ENCODE measurements at regions not wholly inside any gene's neighbourhood (a gene's known extent, or its start where the extent isn't known, plus 50 kb on each side); places are given as distances from the start of the nearest gene placed in this dataset.
"Not testable (repeated sequence)": the region's sequence is repeated elsewhere in the genome, so short reads cannot be mapped to it uniquely, and the experiment has no call there.

GRCh38 chr1:105272376-105272775, 1522.7 kb downstream of the AMY1C start:
- TF ChIP-seq EZH2 (optimal IDR thresholded peaks at IDR 0.05; ENCODE audit: low read depth, low read length): not testable (repeated sequence)
- TF ChIP-seq, protein P1, sequence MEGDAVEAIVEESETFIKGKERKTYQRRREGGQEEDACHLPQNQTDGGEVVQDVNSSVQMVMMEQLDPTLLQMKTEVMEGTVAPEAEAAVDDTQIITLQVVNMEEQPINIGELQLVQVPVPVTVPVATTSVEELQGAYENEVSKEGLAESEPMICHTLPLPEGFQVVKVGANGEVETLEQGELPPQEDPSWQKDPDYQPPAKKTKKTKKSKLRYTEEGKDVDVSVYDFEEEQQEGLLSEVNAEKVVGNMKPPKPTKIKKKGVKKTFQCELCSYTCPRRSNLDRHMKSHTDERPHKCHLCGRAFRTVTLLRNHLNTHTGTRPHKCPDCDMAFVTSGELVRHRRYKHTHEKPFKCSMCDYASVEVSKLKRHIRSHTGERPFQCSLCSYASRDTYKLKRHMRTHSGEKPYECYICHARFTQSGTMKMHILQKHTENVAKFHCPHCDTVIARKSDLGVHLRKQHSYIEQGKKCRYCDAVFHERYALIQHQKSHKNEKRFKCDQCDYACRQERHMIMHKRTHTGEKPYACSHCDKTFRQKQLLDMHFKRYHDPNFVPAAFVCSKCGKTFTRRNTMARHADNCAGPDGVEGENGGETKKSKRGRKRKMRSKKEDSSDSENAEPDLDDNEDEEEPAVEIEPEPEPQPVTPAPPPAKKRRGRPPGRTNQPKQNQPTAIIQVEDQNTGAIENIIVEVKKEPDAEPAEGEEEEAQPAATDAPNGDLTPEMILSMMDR (IDR thresholded peaks at IDR 0.05; ENCODE audit: low read length): not testable (repeated sequence)

All from MM.1S (cell line).